ENCODE measurements at regions not wholly inside any gene's neighbourhood (a gene's known extent, or its start where the extent isn't known, plus 50 kb on each side); places are given as distances from the start of the nearest gene placed in this dataset.
"Not testable (repeated sequence)": the region's sequence is repeated elsewhere in the genome, so short reads cannot be mapped to it uniquely, and the experiment has no call there.

DNA sequence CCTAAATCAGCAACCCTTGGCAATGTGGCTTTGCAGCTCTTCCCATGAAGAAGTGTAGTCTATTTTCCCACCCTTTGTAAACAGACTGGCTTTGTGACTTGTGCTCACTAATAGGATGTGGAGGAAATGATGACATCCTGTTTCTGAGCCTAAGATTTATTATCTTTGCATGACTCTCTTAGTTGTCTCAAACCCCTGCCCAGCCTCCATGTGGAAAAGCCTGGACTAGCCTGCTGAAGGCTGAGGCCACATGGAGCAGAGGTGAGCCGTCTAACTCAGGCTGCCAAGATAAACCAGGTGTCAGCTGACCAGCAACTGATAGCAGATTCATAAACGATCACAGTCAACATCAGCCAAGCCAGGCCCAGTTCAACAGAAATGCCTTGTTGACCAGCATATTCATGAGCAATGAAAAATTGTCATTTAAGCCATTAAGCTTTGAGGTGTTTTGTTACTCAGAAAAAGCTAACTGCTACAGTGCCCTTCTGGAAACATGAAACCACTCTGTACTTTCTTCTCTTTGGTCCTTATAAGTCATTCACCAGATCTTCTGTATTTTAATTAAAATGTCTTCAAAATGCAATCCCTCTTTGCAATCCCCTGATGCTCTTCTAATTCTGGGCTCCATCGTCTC is 586.3 kb upstream of the ANKRD30A start:
- no peak for TF ChIP-seq CTCF (IDR thresholded peaks at IDR 0.05; ENCODE audit: insufficient read depth, low read depth, low read length, missing control alignments)
- DNase-seq (ENCODE audit: low read depth) = no peak
- no peak overlapping the region for H3K4me3 ChIP-seq (ENCODE audit: low read depth, low read length)

DNA sequence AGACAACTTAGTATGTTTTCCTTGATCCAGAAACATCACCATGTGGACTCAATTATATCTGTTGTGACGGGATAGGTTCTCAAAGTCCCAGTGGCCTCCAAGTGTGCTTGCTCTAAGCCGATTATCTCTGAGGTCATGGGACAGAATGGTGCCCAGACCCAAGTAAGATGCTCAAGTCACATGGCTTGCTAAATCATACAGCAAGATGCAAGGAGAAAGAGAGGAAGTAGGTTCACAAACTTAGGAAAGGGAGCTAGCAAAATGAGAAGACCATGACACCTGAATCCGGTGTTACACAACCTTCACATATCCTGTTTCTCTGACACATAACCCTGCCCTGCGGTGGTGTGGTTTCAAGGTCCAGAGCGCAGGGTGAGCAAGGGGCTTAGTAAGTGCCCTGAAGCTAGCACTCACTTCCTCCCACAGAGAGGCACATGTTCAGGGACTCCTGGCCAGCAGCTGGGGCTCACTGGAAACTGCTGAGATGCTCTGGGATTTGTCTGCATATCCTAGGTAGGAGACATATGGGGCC is 590.9 kb upstream of the ANKRD30A start:
- H3K4me3 ChIP-seq (ENCODE audit: low read depth, low read length) = no peak overlapping the region
- TF ChIP-seq CTCF (IDR thresholded peaks at IDR 0.05; ENCODE audit: insufficient read depth, low read depth, low read length, missing control alignments) = no peak
- peak; percentile 38 for DNase-seq (ENCODE audit: low read depth)

GRCh38 chr10:36533861-36534260 is 591.5 kb upstream of the ANKRD30A start:
- DNase-seq (ENCODE audit: low read depth) = no peak
- H3K4me3 ChIP-seq (ENCODE audit: low read depth, low read length) = no peak overlapping the region
- TF ChIP-seq CTCF (IDR thresholded peaks at IDR 0.05; ENCODE audit: insufficient read depth, low read depth, low read length, missing control alignments) = no peak

DNA sequence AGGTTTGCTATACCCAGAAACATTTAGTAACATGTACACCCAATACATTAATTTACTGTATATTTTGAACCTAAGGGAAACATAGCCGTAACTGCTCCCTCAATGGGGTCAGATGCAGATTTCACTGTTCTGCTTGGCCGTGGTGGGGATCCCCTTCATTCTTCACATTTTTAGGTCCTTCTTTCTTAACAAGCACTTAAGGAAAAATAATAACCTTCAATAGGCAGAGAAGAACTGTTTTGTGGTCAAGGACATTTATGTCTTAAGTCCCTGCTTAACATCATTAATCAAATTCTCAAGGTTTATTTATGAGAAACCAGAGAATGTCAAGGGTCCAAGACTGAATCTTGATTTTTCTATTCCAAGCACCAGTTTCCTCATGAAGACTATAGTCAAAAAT is 592.1 kb upstream of the ANKRD30A start:
- TF ChIP-seq CTCF (IDR thresholded peaks at IDR 0.05; ENCODE audit: insufficient read depth, low read depth, low read length, missing control alignments) = no peak
- no peak overlapping the region for H3K4me3 ChIP-seq (ENCODE audit: low read depth, low read length)
- DNase-seq (ENCODE audit: low read depth) = no peak

- no peak for TF ChIP-seq CTCF (IDR thresholded peaks at IDR 0.05; ENCODE audit: insufficient read depth, low read depth, low read length, missing control alignments)
- no peak for DNase-seq (ENCODE audit: low read depth)
Measured at GRCh38 chr10:36531621-36532020, 593.8 kb upstream of the ANKRD30A start.

GRCh38 chr10:36526033-36526432 is 599.4 kb upstream of the ANKRD30A start:
- no peak overlapping the region for H3K4me3 ChIP-seq (ENCODE audit: low read depth, low read length)
- no peak for TF ChIP-seq CTCF (IDR thresholded peaks at IDR 0.05; ENCODE audit: insufficient read depth, low read depth, low read length, missing control alignments)
- no peak for DNase-seq (ENCODE audit: low read depth)

More at GRCh38 chr10:36531621-36532020, 593.8 kb upstream of the ANKRD30A start:
- no peak overlapping the region for H3K4me3 ChIP-seq (ENCODE audit: low read depth, low read length)

DNA sequence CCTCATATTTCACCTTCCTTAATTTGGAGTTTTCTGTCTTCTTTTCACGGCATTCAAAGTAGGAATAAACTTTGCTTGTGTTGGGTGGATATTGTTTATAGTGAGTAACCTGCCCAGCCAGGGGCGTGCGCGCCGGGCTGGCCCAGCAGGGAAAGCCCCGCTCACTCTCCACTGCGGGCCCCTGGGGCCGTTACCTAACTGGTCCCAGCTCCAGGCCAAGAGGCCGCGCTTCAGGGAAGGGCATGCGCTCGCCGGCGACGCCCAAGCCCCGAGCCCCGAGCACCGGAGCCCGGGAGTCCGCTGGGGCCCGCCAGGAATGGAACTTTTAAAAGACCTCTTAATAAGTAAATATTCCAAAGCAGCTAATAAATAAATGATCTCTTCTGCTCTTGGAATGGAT is 601.3 kb upstream of the ANKRD30A start:
- not testable (repeated sequence) for H3K4me3 ChIP-seq (ENCODE audit: low read depth, low read length); DNase-seq (ENCODE audit: low read depth)
